GM19023 (cell line): ENCODE measurements at regions not wholly inside any gene's neighbourhood (a gene's known extent, or its start where the extent isn't known, plus 50 kb on each side); places are given as distances from the start of the nearest gene placed in this dataset.
"Not testable (repeated sequence)": the region's sequence is repeated elsewhere in the genome, so short reads cannot be mapped to it uniquely, and the experiment has no call there.

Experiments used
- ATAC-seq: cut with Tn5 transposase; IDR thresholded peaks from one replicate; pipeline ENCODE4 v1.9.1; 2021; ENCODE audit warnings: mild to moderate bottlenecking, moderate library complexity; ENCODE audit not compliant: unreplicated experiment

DNA sequence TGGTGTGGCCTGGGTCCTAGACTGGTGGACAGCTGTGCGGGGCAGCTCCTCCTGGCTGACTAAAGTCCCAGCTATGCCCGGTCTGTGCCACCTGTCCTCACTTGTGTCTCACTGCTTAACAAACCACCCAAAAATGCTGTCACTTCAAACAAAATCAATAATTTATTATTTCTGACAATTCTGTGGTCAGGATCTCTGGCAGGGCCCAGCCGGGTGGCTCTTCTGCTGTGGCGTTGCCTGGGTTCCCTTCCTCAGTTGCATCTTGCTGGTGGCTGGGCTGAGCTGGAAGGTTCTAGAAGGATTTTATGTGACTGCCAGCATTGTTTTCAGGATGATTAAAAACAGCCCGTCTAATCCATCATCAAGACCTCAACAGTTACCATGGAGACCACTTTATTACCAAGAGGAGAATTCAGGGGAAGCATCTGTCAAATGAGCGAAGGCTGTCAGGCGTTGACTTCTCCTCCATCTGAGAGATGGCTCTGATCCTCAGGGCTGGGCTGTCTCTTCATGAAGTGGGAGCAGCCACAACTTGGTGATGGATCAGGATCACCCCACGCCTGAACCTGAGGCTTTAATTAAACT, 280.6 kb upstream of the SFSWAP start:
- no peak for ATAC-seq

DNA sequence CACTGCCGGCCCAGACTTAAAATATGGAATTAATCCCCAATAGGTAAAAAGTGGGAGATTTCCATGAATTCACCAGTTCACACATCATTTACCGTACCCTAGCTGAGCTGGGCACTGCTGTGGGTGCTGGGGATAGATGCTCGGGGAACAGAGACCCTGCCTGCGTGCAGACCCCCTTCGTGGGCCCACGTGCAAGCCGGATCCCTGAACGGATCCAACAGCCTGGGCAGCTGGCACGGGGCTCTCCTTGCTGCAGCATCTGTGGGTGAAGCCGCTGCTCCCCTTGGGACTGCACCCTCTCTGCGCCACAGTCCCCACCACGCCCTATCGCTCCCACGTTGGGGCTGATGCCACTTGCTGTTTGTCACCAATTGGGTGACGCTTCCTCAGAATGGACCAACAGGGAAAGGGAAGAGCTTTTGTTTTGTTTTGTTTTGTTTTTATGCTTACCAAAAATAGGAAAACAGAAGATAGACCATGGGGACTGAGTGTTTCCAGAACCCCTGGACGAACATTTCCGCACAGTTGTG, 279.7 kb upstream of the SFSWAP start:
- ATAC-seq = not testable (repeated sequence)

DNA sequence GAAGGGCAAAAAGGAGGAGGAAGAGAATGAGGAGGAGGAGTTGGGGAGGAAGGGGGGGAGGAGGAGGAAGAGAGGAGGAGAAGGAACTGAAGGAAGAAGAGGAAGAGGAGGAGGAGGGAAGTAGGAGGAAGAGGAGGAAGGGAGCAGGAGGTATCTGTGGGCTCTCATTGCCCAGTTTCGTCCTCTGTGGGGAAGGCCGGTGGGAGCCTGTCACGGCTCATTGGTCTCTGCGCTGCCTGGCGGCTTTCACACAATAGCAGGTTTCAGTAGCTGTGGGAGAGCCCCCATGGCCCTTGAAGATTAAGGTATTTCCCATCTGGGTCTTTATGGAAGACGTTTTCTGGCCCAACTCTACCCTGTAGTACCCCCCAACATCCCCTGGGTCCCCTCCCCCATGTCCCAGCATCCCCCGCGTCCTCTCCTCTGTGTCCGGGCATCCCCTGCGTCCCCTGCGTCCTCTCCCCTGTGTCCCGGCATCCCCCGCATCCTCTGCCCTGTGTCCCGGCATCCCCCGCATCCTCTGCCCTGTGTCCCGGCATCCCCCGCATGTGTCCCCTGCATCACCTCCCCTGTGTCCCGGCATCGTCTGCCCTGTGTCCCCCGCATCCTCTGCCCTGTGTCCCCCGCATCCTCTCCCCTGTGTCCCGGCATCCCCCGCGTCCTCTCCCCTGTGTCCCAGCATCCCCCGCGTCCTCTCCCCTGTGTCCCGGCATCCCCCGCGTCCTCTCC, 278.2 kb upstream of the SFSWAP start:
- peak; percentile 71 for ATAC-seq

DNA sequence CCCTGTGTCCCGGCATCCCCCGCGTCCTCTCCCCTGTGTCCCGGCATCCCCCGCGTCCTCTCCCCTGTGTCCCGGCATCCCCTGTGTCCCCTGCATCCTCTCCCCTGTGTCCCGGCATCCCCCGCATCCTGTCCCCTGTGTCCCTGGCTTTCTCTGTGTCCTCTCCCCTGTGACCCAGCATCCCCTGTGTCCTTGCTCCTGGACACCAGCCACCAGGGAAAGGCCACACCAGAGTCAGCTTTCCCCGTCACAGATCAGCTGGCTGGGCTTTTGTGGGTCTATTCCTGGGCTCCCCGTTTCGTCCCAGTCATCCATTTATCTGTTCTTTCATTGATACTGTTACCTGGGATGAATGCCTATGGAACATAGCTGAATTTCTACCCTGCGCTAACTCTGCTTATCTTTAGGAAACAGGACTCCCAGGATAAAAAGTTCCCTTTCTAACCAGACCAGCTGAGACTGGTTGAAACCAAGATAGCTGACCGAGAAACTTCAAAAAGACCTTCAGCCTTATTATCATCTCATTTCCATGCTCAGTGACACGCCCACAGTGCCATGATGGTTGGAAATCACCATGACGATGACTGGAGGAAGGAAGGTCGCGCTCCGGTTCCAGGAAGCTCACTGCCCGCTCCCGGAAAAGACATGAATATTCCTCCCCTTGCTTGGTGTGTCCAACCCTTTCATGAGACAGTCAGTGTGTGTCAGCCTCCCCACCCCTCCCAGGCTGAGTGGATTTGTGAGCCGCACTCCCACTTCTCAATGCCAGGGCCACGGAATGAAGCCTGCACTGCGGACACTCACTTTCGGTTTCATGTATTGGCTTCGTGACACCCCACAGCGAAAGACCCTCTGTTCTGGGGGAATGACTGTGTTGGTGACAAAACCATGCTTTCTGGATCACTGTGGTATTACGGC, 276.4 kb upstream of the SFSWAP start:
- no peak for ATAC-seq

DNA sequence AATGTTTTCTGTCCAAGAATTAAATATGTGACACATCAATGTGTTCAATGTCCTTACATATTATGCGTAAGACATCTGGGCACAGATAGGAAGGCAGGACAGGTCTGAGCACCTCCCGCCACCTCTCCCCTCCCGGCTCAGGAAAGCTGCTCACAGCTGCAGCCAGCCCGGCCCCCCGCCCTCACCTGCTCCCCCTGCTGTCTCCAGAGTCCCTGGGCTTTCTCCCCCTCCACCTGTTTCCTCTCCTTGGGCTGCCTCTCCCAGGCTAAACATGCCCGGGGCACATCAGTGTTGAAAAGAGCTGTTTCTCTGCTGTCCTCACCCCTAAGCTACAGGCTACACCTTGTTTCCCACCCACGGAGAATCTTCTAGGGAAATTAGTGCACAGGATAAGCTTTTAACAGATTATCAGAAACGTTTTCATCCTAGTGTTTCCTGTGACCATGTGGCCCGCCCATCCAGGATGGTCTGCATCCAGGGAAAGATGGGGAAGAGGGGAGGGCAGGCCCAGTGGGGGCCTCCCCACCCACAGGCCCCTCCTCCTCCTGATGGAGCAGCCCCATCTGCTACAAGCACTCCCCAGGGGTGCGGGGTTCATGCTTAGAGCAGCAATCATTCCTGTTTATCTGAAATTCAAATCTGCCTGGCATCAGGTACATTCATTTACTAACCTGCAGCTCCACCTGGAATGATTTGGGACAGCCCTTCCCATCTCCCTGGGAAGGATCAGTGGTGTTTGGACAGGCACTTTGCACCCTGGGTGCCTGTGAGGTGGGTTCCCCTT, 273.8 kb upstream of the SFSWAP start:
- no peak for ATAC-seq

DNA sequence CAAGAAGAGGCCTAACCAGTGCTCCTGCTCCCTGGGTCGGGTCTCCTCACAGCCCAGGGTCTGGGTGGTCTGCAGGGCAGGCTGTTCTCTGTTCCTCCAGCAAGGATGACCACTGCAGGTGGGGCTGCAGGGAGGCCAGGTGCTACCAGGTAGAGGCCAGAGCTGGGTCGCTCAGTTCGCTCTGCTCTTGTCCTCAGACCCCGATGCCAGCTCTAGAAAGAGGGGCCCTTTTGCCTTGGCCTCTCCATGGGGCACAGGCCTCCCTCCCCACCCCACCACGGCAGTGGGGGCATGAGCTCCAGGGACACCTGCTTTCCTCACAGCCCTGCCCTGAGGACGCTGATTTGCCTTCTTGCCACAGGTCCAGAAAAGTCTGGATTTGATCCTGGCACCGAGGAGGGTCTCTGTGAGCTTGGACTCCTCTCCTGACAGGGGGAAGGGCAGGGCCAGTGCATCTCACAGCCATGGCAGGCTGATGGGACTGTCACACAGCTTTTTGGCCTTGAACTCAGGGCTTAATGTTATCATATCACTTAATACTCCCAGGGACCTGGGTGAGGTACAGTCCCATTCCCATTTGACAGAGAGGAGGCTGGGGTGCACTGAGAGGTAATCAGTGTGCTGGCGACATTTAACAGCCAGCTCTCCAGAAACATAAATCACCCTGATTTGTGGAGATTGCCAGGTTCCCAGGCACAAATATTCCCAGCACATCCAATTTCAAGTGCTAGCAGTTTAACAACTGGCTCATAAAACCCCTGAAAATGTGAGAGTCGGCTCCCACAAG, 273.0 kb upstream of the SFSWAP start:
- ATAC-seq = no peak

DNA sequence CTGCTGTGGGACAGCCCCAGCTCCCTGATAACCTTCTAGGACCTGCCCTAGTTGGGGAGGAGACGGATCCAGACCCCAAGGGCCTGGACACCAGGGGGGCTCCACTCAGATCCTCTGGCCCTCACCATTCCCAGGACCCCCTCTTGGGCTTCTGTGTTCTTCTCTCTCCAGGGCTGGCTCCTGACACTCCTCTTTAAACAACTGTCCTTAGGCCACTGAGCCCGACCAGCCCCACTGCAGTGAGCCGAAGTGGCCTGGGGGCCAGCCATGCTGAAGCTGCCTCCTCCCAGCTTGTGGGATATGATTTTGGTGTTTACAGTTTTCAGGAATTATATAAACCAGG, 272.4 kb upstream of the SFSWAP start:
- ATAC-seq = not testable (repeated sequence)

DNA sequence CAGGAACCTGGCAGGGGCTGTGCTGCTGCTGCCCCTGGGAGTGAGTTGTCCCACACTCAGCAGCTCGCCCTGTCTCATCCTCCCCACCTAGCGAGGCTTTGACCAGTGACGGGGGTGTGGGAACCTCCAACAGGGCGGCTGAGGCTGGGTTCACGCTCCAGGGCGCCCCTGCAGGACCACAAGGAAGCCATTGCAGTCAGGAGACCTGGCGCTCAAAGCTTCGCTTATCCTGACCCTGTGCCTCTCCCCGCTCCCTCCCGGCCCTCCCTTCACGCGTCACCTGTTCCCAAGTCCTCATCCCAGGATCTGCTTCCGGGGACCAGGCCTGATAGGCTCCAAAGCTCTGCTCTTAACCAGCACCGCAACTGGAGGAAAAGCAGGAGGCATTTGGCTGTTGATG, 272.0 kb upstream of the SFSWAP start:
- ATAC-seq = no peak

DNA sequence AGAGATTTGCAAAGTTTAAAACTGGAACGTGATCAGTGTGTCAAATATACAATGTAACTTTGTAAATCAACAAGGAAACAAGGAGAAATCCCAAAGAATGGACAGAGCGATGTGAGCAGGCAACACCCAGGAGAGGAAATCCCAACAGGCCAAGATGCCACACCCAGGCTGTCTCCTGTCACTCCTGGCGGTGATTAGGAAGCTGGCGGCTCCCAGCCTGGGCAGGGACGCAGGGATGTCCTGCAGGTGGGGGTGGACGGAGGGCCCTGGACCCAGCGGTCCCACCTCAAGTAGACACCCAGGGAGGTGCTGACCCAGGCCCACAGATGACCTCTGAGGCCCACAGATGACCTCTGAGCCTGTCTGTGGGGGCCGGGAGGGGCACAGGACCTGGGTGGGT, 271.1 kb upstream of the SFSWAP start:
- ATAC-seq = not testable (repeated sequence)

DNA sequence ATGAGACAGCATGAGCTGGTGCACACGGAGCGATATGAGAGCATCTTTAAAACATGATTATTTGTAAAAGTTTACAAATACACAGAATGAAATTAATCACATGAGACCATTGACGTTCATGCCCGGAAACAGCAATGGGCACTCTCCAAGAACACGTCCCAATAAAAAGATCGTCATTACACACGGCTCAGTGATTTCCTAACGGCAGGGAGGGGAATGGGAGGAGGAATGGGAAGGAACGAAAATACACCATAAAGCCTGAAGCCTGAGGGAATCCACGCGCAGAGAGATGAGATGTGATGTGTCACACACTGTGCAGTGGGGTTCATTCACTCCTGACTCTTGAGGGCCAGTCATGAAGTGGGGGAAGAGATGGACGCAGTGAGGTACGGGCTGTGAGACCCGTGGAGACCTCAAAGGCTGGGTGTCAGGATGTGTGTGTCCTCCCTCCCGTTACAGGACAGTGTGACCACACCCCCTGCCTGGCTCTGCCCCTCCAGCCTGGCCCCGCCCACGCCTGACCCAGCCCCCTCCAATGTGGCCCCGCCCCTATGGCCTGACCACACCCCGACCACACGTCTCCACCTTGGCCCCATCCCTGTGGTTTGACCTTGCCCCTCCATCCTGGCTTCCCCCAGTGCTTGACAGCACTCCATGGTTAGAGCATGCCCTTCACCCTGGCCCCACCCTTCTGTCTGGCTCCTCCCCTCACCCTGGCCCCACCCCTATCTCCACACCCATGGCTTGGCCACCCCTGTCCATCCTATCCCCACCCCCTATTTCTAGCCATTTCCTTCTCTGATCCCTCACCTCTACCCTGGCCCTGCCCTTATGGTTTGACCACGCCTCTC, 270.5 kb upstream of the SFSWAP start:
- ATAC-seq = not testable (repeated sequence)

DNA sequence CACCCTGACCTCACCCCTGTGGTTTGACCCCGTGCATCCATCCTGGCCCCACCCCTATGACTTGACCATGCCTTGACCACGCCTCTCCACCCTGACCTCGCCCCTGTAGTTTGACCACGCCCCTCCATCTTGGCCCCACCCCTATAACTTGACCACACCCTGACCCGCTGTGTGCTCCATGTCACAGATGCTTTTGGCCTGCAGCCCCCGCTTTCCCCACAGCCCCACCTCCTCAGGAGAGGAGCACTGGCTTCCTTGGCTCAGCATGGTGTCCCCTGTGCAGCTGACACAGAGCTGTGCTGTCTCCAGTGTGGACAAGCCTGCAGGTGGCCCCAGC, 269.9 kb upstream of the SFSWAP start:
- no peak for ATAC-seq

DNA sequence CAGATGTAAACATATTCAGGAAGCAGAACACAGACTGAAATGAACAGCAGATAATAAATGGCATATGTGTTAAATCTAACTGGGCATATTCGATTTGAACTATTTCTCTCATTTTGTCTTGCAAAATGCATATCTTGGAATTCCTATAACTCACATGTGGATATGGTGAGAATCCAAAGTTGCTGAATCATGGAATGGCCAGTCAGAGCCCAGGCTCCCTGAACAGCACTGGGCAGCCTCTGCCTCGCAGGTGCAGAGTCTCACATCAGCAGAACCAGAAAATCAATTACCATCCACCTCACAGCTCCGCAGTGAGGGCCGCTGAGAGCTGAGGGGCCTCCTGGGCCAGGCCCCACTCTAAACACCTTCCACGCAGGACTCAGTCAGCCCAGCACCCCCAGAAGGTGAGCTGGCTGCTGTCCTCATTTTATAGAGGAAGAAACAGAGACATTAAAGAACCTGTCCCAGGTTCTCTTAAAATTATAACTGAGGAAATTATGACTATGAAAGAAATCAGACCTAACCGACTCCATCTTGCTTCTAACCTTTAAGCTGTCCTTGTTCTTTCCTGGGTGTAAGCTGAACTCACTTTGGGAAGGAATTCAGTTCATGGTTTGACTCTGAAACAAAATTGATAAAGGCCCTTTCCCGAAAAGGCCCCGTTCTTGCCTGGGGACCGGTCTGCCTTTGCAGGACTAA, 269.1 kb upstream of the SFSWAP start:
- no peak for ATAC-seq

DNA sequence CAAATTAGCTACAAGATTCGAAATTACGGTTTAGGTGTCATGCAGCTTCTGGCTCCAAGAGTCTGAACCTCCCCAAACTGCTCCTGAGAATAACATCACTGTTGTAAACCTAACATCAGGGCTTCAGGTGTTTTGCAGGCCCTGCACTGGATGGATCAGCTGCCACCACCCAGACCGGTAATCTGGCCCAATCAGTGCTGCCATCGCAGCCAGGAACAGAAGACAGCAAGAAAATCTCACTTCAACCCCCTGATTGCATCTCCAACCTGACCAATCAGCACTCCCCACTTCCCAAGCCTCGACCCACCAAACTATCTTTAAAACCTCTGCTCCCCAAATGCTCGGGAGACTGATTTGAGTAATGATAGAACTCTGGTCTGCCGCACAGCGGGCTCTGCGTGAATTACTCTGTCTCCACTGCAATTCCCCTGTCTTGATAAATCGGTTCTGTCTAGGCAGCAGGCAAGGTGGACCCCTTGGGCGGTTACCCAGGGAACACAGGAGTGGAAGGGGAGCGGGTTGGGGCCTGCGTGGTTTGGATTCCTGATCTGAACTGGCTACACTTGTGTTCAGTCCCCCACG, 268.5 kb upstream of the SFSWAP start:
- no peak for ATAC-seq

DNA sequence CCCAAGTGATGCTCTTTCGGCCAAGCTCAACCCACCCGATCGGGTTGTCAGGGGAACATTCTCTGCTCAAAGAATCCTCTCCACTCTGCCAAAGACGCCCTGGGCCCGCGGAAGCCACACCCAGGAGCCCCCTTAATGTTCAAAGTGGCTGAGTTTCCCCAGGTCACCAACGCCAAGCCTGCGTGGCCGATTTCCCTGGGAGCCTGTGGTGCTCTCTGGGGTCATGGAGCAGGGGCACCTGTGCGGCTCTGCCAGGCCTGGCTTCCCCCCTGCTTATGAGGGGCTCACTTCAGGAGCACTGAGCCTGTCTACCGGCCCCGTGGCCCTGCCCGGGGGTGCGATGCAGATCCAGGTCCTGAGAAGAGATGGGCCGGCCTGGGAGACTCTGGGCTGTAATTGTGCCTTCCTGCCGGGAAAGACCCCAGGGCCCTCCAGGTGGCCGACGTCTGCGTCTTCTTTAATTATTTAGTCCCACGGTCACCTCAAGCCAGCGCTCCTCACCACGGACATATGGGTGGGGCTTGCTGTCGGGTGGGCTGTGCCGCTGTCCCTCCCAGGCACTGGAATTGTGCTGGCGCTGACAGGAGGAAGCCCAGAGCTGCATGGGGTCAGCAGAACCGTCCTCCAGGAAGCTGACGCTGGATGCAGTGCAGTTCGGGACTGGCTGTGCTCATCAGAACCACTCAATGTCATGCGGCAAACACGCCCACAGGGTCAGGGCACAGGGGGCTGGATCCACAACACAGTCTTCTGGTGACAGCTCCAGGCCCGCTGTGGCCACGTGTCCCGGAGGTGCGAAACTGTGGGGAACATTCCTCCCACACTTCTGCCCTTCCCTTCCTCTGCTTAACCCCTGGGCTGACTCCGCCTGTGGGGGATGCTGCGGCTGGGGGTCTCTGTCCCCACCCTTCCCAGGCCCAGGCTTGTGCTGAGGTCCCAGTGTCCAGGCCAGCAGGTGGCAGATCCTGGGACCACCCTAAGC, 267.6 kb upstream of the SFSWAP start:
- no peak for ATAC-seq

DNA sequence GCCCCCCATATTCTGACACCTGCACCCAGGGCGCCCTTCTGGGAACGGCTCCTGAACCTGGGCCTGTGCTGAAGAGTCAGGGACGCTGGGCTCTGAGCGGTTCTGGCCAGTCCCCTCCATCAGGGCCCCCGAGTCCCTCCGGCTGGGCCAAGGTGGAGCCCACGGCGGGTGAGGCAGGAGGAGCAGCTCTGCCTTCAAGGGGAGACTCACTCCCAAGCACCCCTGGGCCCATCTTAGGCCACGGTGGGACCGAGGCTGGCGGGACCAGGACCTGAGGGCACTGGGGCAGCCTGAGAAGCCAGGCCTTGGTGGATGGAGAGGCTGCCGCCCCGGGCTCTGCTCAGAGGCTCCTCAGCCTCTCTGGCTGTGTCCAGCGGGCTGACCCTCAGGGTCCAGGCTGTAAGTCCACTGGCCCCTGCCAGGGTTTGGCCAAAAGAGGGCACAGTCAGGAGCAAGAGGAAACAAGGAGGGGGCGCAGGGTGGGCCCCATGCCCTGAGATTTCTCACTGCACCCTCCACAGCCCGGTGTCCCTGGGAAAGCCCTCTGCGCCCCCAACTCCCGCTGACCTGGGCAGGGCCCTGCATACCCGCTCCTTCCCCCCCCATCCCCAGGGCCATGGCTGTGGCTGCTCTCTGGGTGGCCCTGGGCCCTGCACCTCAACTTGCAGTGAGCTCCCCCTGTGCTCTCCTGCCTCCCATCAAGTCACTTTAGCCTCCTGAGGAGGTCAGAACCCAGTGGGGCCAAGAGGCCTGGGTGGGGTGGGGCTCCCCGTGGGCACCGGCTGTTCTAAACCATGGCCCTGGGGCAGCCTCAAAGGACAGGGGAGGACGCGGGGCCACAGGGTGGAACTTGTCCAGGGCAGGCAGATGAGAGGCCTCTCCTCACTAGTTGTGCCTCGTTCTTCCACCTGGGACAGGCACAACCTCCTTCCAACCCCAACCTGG, 266.4 kb upstream of the SFSWAP start:
- ATAC-seq = no peak

DNA sequence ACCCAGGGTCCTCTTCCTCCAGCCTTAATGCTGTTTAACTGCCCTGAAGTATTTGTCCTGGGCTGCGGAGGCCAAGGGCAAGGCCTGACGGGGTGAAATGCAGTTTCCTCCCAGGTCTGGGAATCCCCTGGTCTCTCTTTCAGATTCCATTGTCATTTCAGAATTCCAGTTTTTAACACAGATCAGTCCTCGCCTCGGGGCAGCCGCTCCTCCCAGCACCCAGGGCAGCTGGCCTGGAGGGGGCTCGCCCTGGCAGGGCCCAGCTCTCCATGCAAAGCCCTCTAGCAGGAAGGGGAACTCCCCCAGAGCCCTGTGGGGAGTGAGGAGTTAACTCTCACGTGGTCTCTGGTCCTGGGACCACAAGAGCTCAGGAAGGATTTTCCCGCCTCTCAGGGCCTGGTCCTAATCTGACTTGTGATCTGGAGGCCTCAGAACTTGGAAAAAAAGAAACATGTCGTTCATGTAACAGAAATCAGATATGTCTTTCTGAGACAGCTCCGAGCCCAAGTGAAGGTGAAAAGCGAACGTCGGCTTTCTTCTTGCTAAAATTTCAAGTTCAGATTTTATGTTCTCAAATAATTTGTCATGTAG, 265.6 kb upstream of the SFSWAP start:
- ATAC-seq = no peak
